H1 (cell line): ENCODE measurements at regions not wholly inside any gene's neighbourhood (a gene's known extent, or its start where the extent isn't known, plus 50 kb on each side); places are given as distances from the start of the nearest gene placed in this dataset.

Experiments used
- BACH1 ChIP-seq: IDR thresholded peaks from 2 replicates; pipeline ENCODE4 v1.6.1; 2012; ENCODE audit warnings: low read length, improper control_type of control experiment

- no peak for TF ChIP-seq BACH1
These were observed 126.2 kb downstream of the TWIST2 start (continued) for GRCh38 chr2:238974081-238974480.
